Epidermal melanocyte (primary cell): ENCODE measurements at regions not wholly inside any gene's neighbourhood (a gene's known extent, or its start where the extent isn't known, plus 50 kb on each side); places are given as distances from the start of the nearest gene placed in this dataset.
"Not testable (repeated sequence)": the region's sequence is repeated elsewhere in the genome, so short reads cannot be mapped to it uniquely, and the experiment has no call there.

ENCODE experiments used
- DNase-seq: peaks from one replicate; pipeline ENCODE4 v3.0.0; 2011; ENCODE audit warnings: low spot score; ENCODE audit not compliant: insufficient read length

DNA sequence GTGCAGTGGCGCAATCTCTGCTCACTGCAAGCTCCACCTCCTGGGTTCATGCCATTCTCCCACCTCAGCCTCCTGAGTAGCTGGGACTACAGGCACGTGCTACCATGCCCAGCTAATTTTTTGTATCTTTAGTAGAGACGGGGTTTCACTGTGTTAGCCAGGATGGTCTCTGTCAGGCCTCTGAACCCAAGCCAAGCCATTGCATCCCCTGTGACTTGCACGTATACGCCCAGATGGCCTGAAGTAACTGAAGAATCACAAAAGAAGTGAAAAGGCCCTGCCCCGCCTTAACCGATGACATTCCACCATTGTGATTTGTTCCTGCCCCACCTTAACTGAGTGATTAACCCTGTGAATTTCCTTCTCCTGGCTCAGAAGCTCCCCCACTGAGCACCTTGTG lies 147.2 kb upstream of the TRIB2 start:
- not testable (repeated sequence) for DNase-seq

GRCh38 chr2:12569929-12570328 lies 146.8 kb upstream of the TRIB2 start:
- DNase-seq = not testable (repeated sequence)

DNA sequence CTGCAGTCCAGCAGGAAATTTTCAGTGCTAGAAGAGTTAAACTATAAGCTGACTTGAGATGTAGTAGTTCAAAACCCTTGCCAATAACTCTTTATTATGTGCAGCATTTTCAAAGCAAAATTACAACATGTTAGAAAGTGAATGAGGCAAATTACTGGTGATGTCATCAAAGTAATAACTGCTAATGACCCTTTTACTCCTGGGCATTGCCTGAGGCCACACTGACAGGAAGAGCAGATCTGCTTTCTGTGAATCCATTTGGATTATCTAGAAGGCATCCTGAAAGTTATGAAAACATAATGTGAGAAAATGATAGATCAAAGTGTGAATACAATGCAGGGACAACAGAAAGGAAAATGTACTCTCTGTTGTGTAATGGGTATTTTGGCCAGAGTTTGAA lies 139.6 kb upstream of the TRIB2 start:
- no peak for DNase-seq

GRCh38 chr2:12577567-12578253 lies 139.0 kb upstream of the TRIB2 start:
- no peak for DNase-seq

GRCh38 chr2:12579018-12579417 lies 137.7 kb upstream of the TRIB2 start:
- no peak for DNase-seq

- DNase-seq = no peak
Observed at GRCh38 chr2:12584338-12584737, 132.4 kb upstream of the TRIB2 start.

- no peak for DNase-seq
Observed at GRCh38 chr2:12585784-12586183, 131.0 kb upstream of the TRIB2 start.

- no peak for DNase-seq
Observed at GRCh38 chr2:12587228-12587627, 129.5 kb upstream of the TRIB2 start.

DNA sequence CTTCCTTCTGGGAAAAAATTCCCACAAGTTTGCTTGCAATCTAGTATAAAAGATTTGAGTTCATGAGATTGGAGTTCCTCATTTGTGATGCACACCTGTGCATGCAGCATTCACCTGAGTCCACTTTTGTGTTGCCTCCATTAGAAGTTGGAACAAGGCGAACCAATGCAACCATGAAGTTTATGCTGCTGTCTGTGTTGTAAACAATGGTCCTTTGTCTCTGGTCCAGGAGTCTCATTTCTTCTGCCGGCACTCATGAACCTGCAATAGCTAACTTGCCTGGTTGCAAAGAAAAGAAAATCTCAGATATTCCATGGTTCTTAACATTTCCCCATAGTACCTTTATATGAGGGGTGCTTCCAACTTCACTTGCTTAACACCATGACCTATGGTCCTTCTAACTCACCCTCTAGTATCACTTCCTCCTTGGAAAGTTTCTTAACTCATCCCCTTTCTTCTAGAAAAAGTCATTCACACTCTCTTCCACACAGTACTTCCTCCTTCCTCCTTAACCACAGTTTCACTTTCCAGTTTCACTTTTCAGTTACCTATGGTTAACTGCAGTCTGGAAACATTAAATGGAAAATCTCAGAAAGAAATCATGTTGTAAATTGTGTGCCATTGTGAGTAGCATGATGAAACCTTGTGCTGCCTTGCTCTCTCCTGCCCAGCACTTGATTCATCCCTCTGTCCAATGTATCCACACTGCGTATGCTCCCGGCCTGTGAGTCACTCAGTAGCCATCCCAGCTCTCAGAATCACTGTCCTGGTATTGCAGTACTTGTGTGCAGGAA lies 128.8 kb upstream of the TRIB2 start:
- peak; percentile 57 for DNase-seq

- DNase-seq = no peak
Observed at GRCh38 chr2:12588986-12589385, 127.8 kb upstream of the TRIB2 start.

- no peak for DNase-seq
Observed at GRCh38 chr2:12589802-12590320, 126.9 kb upstream of the TRIB2 start.

DNA sequence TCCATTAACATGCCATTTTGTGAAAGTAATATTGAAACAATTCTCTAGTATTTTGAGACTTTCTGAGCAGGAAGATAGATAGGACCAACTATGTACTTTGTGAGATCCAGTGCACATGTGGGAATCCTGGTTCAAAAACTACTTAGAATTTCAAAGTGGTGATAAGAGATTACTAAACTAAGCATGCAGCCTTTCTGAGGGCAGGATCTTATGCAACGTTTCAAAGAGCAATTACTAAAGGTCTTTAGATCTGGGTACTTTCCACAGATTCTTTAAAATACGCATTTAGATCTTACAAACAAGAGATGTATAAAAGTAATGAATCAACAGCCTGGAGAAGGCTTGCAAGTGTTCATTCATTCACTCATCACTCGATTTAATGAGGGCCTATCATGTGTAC lies 124.4 kb upstream of the TRIB2 start:
- no peak for DNase-seq

- DNase-seq = no peak
Observed at GRCh38 chr2:12594590-12594989, 122.1 kb upstream of the TRIB2 start.

DNA sequence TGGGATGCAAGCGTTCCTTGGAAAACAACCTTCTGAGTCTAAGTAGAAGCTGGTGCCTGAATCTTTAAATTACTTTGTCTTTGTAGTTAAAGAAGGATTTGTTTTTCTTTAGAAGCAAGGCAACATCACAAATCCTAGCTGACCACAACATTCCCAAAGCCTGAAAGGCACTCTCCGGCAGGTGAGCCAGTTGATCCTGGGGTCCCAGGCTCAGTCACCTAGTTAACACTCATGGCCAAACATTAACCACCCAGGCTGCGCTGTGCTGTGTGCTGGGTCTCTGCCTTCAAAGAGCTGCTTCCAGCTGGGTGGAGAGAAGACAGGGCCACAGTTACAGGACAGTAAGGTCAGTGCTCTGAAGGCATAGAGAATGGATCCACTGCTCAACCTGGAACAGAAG lies 120.0 kb upstream of the TRIB2 start:
- no peak for DNase-seq

DNA sequence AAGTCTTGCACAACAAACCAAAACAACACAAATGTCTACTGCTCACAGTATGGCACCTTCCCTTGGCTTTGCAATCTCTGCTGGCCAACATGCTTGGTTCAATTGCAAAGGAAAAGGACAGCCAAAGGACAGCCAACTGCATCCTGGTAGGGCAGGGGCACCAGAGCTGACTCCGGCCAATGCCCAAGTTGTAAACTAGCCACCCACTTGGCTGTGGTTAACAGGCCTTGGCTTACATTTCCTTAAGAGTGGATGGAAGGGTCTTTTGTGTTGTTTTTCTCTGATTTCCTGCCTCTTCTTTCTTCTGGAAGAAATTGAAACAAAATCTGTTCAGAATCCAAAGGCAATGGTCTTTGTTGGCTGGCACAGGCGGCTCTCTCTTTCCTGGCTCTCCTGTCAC lies 119.1 kb upstream of the TRIB2 start:
- DNase-seq = no peak

DNA sequence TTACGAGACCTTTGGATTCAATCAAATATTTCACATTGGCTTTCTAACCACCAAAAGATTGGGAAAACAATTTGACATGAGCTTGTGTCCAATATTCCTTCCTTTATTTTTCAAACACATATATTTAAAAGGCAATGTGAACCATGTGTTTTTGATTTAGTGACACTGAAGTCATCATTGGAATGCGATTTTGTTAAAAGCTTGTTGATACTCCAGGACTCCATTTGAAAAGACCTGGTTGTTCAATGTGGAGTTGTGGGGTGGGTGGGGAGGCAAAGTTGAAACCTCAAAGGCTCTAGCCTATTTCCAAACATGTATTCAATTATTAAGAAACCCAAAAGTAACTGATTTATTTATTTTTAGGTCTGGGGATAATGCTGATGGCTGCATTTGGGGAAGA lies 114.1 kb upstream of the TRIB2 start:
- peak; percentile 28 for DNase-seq

- DNase-seq = no peak
Observed at GRCh38 chr2:12603781-12604295, 112.9 kb upstream of the TRIB2 start.

- no peak for DNase-seq
Observed at GRCh38 chr2:12604341-12604740, 112.4 kb upstream of the TRIB2 start.

DNA sequence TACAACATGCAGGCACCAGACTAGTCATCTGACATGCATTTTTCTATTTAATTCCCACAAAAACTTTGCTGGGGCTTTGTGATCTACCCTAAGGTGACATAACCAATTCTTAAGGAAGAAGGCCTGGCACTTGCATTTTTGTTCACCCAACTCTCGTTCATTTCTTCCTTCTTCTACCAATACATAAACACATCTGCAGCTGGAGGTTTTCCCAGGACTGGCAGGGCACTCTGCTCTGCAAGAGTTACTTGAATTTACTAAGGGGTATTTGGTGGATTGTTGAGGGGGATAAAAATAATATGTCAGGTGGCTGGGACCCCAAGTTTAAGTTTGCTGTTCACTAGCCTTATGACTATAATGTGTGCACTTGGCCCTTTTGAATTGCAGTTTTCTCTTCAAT lies 111.4 kb upstream of the TRIB2 start:
- no peak for DNase-seq

DNA sequence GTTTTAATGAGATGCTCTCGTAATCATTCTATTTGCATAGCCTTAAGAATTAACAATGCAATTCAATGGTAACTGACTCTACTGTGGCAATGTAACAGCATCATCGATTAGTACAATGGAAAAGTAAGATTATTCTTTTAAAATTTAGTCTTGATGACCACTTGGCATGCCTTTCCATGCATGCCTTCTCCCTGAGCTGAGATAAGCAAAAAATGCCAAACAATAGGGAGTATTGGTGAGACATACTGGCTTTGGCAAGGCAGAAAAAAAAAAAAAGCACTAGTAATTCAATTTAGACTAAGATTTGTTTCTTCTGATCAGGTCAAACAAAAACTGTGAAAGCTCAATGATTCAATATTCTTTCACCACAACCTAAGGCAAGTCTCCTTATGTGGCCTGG lies 110.8 kb upstream of the TRIB2 start:
- DNase-seq = no peak

DNA sequence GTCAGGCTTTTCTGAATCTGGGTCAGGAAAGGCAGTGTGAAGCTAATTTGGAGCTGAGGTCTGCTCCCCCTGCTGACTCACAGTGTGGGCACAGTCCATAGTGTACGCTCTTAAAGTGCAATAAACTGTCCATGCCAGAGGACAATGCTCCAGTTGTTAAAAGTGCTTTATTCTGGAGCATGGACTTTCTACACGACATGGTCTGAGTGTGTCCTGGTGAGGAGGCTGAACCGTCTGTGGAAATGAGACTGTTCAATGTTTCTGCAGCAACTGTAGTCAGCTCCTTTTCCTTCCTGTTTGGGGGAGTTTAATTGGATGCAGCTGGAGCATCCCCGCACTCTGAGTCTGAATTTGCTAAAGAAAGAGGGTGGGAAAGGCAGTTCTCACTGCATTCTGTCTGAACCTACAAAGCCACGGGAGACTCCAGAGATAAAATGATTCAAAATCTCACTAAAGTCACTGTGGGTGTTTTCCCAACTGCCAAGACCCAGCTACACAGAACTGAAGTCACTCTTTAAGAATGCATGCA lies 110.2 kb upstream of the TRIB2 start:
- DNase-seq = peak; percentile 33

- DNase-seq = no peak
Observed at GRCh38 chr2:12607971-12608370, 108.8 kb upstream of the TRIB2 start.
